ENCODE measurements at regions not wholly inside any gene's neighbourhood (a gene's known extent, or its start where the extent isn't known, plus 50 kb on each side); places are given as distances from the start of the nearest gene placed in this dataset.
"Not testable (repeated sequence)": the region's sequence is repeated elsewhere in the genome, so short reads cannot be mapped to it uniquely, and the experiment has no call there.

GRCh38 chr1:83481284-83481683, 517.6 kb downstream of the TTLL7 start:
- H3K4me1 Mint-ChIP-seq; H3K36me3 ChIP-seq; H3K9me3 Mint-ChIP-seq; H3K27ac ChIP-seq; H3K4me2 ChIP-seq; H3K27ac Mint-ChIP-seq; H3F3A ChIP-seq (ENCODE audit: low read depth); H3K27me3 Mint-ChIP-seq (ENCODE audit: insufficient read depth, low read depth); H3K4me3 ChIP-seq; H2AFZ ChIP-seq (replicated peaks); H3K9me3 ChIP-seq (ENCODE audit: low read depth); H3K27me3 ChIP-seq; H3K4me1 ChIP-seq; H3K4me3 Mint-ChIP-seq; H3K79me2 ChIP-seq (ENCODE audit: low read depth); DNase-seq (ENCODE audit: low spot score); H3K9ac ChIP-seq; H3K36me3 Mint-ChIP-seq; H4K20me1 ChIP-seq (ENCODE audit: low read depth): not testable (repeated sequence)

GRCh38 chr1:83479591-83480239, 519.2 kb downstream of the TTLL7 start:
- not testable (repeated sequence) for H3K4me3 ChIP-seq; DNase-seq (ENCODE audit: low spot score); H3K27ac ChIP-seq; H4K20me1 ChIP-seq (ENCODE audit: low read depth); H3K4me1 Mint-ChIP-seq; H3K9me3 ChIP-seq (ENCODE audit: low read depth); H3K27ac Mint-ChIP-seq; H3K36me3 Mint-ChIP-seq; H2AFZ ChIP-seq (replicated peaks); H3K4me3 Mint-ChIP-seq; H3K36me3 ChIP-seq; H3K9ac ChIP-seq; H3F3A ChIP-seq (ENCODE audit: low read depth); H3K27me3 ChIP-seq; H3K27me3 Mint-ChIP-seq (ENCODE audit: insufficient read depth, low read depth); H3K4me2 ChIP-seq; H3K9me3 Mint-ChIP-seq; H3K79me2 ChIP-seq (ENCODE audit: low read depth); H3K4me1 ChIP-seq

- H3K4me1 ChIP-seq; H3K9me3 ChIP-seq (ENCODE audit: low read depth); H3K4me2 ChIP-seq; H4K20me1 ChIP-seq (ENCODE audit: low read depth); H3K9me3 Mint-ChIP-seq; DNase-seq (ENCODE audit: low spot score); H3F3A ChIP-seq (ENCODE audit: low read depth); H3K27me3 ChIP-seq; H3K9ac ChIP-seq; H3K27ac ChIP-seq; H3K27ac Mint-ChIP-seq; H3K79me2 ChIP-seq (ENCODE audit: low read depth); H3K36me3 ChIP-seq; H3K4me3 ChIP-seq; H3K27me3 Mint-ChIP-seq (ENCODE audit: insufficient read depth, low read depth); H3K36me3 Mint-ChIP-seq; H3K4me3 Mint-ChIP-seq; H2AFZ ChIP-seq (replicated peaks); H3K4me1 Mint-ChIP-seq: not testable (repeated sequence)
Measured at GRCh38 chr1:83478127-83478526, 520.8 kb downstream of the TTLL7 start.

DNA sequence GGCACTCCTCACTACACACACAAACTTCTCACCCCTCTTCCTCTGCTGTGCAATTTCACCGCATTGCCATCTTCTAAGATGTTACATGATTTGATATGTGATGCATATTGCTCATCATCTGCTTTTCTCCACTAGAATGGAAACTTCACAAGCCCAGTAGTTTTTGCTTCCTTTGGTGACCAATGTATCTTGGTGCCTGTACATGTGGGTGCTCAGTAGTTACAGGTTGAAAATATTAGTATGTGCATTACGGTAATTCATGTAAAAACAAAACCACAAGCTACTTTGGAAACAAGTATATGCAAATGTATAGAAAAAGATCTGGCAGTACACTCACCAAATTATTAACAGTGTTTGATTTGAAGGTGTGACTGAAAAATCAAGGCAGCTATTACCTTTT, 522.4 kb downstream of the TTLL7 start:
- not testable (repeated sequence) for H3K36me3 Mint-ChIP-seq; H3K27ac Mint-ChIP-seq; H3K4me1 ChIP-seq; H3K9ac ChIP-seq; DNase-seq (ENCODE audit: low spot score); H3K9me3 ChIP-seq (ENCODE audit: low read depth); H3K4me2 ChIP-seq; H3K27me3 ChIP-seq; H3K27me3 Mint-ChIP-seq (ENCODE audit: insufficient read depth, low read depth); H3K9me3 Mint-ChIP-seq; H3K27ac ChIP-seq; H3K4me3 ChIP-seq; H3K79me2 ChIP-seq (ENCODE audit: low read depth); H4K20me1 ChIP-seq (ENCODE audit: low read depth); H3K4me1 Mint-ChIP-seq; H3F3A ChIP-seq (ENCODE audit: low read depth); H3K36me3 ChIP-seq; H3K4me3 Mint-ChIP-seq; H2AFZ ChIP-seq (replicated peaks)

- not testable (repeated sequence) for H3K9ac ChIP-seq; H3K27ac Mint-ChIP-seq; H3K4me1 ChIP-seq; H3F3A ChIP-seq (ENCODE audit: low read depth); H3K27ac ChIP-seq; H3K36me3 Mint-ChIP-seq; H3K36me3 ChIP-seq; DNase-seq (ENCODE audit: low spot score); H4K20me1 ChIP-seq (ENCODE audit: low read depth); H3K9me3 ChIP-seq (ENCODE audit: low read depth); H3K4me1 Mint-ChIP-seq; H3K4me3 ChIP-seq; H3K27me3 ChIP-seq; H3K27me3 Mint-ChIP-seq (ENCODE audit: insufficient read depth, low read depth); H3K4me3 Mint-ChIP-seq; H3K79me2 ChIP-seq (ENCODE audit: low read depth); H3K9me3 Mint-ChIP-seq; H2AFZ ChIP-seq (replicated peaks); H3K4me2 ChIP-seq
Measured at GRCh38 chr1:83474946-83475345, 524.0 kb downstream of the TTLL7 start.

GRCh38 chr1:83473986-83474385, 524.9 kb downstream of the TTLL7 start:
- not testable (repeated sequence) for H2AFZ ChIP-seq (replicated peaks); DNase-seq (ENCODE audit: low spot score); H3K27ac ChIP-seq; H3K79me2 ChIP-seq (ENCODE audit: low read depth); H3K36me3 ChIP-seq; H4K20me1 ChIP-seq (ENCODE audit: low read depth); H3K9ac ChIP-seq; H3F3A ChIP-seq (ENCODE audit: low read depth); H3K36me3 Mint-ChIP-seq; H3K4me2 ChIP-seq; H3K27me3 ChIP-seq; H3K27me3 Mint-ChIP-seq (ENCODE audit: insufficient read depth, low read depth); H3K27ac Mint-ChIP-seq; H3K9me3 Mint-ChIP-seq; H3K4me3 Mint-ChIP-seq; H3K4me3 ChIP-seq; H3K9me3 ChIP-seq (ENCODE audit: low read depth); H3K4me1 ChIP-seq; H3K4me1 Mint-ChIP-seq

- H2AFZ ChIP-seq (replicated peaks): peak overlapping the region; percentile 72
- H3K27ac ChIP-seq; H3K27me3 Mint-ChIP-seq (ENCODE audit: insufficient read depth, low read depth); H3K36me3 ChIP-seq; H3K9me3 ChIP-seq (ENCODE audit: low read depth); H3K4me3 ChIP-seq; H3K9me3 Mint-ChIP-seq; H3K27ac Mint-ChIP-seq; H3K4me1 ChIP-seq; H3K79me2 ChIP-seq (ENCODE audit: low read depth); H3K4me1 Mint-ChIP-seq; H3K4me3 Mint-ChIP-seq; H4K20me1 ChIP-seq (ENCODE audit: low read depth); H3K9ac ChIP-seq; H3K27me3 ChIP-seq; H3K4me2 ChIP-seq; H3F3A ChIP-seq (ENCODE audit: low read depth); DNase-seq (ENCODE audit: low spot score); H3K36me3 Mint-ChIP-seq: not testable (repeated sequence)
Measured at GRCh38 chr1:83472066-83472465, 526.9 kb downstream of the TTLL7 start.

DNA sequence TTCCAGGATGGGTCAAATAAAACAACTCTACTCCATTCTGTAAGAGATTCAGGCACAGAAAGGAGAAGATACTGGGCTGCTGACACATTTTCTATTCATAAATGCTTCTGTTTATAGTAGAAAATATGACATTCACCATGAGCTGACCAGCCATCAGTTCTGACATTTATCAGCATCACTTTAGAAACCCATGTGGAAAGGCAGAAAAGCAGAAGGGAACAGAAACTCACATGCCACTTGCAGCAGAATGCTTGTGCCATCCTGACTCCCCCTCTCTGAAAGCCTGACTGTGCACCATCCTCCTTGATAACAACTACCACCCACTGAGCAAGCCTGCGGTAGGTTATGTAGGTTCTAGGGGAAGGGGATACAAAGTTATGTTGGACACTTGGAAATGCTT, 527.7 kb downstream of the TTLL7 start:
- not testable (repeated sequence) for H3K4me1 Mint-ChIP-seq; H3K27ac ChIP-seq; H2AFZ ChIP-seq (replicated peaks); H3F3A ChIP-seq (ENCODE audit: low read depth); H3K4me2 ChIP-seq; H3K79me2 ChIP-seq (ENCODE audit: low read depth); H3K9me3 Mint-ChIP-seq; H3K27ac Mint-ChIP-seq; H3K4me3 ChIP-seq; H3K27me3 ChIP-seq; H3K27me3 Mint-ChIP-seq (ENCODE audit: insufficient read depth, low read depth); H3K9ac ChIP-seq; H3K9me3 ChIP-seq (ENCODE audit: low read depth); H3K4me1 ChIP-seq; H3K36me3 ChIP-seq; H4K20me1 ChIP-seq (ENCODE audit: low read depth); DNase-seq (ENCODE audit: low spot score); H3K4me3 Mint-ChIP-seq; H3K36me3 Mint-ChIP-seq
